Tibial nerve (tissue), 3 donors: ENCODE measurements at regions not wholly inside any gene's neighbourhood (a gene's known extent, or its start where the extent isn't known, plus 50 kb on each side); places are given as distances from the start of the nearest gene placed in this dataset.

Experiments used
- EP300 ChIP-seq, 2 donors: sonication (generic); formaldehyde crosslinking; IDR thresholded peaks; one replicate each; pipeline ENCODE4 v1.6.1; 2017; ENCODE audit warnings: antibody characterized with exemption in 2 of 2, mild to moderate bottlenecking in 1 of 2
- POLR2A ChIP-seq, 2 donors: fragments of 450-650 bp; IDR thresholded peaks; one replicate each; pipeline ENCODE4 v1.6.1; 2017; ENCODE audit warnings: antibody characterized with exemption in 2 of 2, mild to moderate bottlenecking in 2 of 2, moderate library complexity in 2 of 2

DNA sequence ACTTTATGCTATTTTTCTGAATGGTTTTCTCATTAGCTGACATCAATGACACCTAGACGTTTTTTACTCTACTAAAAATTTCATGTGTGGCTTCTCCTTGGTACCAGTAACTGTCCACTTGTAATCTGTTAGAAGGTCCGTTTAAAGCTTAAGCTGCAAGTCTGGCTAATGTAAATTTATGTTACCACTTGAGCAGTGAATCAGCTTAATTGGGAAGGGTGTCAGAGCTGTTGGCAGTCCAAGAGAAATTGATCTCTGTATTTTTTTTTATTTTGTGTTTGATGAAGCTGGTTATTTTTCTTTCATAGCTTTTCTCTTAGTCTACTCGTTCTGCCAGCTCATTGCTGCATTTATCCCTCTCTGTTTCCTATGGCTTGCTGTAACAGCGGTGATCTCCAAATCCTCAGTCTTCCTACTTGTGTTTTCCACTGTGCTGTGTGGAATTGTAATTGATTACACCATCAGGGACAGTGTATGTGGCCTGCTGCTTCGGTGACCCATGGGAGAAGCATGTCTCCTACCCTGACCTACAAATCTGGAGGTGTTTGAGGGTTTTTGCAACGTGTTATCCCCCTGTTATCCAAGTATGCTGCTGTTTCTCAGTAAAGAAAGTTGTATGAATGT, 724.2 kb upstream of the REG3G start:
- no peak for TF ChIP-seq POLR2A (IDR thresholded peaks at IDR 0.05)
- no peak for TF ChIP-seq EP300 (IDR thresholded peaks at IDR 0.05)
